ENCODE measurements at regions not wholly inside any gene's neighbourhood (a gene's known extent, or its start where the extent isn't known, plus 50 kb on each side); places are given as distances from the start of the nearest gene placed in this dataset.
"Not testable (repeated sequence)": the region's sequence is repeated elsewhere in the genome, so short reads cannot be mapped to it uniquely, and the experiment has no call there.

DNA sequence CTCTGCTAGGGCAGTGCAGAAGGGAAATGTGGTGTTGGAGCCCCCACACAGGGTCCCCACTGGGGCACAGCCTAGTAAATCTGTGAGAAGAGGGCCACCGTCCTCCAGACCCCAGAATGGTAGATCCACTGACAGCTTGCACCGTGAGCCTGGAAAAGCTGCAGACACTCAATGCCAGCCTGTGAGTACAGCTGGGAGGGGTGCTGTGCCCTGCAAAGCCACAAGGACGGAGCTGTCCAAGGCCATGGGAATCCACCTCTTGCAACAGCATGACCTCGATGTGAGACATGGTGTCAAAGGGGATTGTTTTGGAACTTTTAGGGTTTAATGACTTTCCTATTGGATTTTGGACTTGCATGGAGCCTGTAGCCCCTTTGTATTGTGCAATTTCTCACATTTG is 220.8 kb upstream of the BRINP3 start:
- CTCF ChIA-PET; H3K4me1 Mint-ChIP-seq; H3K4me3 Mint-ChIP-seq; DNase-seq; H3K27ac Mint-ChIP-seq; H3K36me3 Mint-ChIP-seq; ATAC-seq; H3K27me3 Mint-ChIP-seq; H3K9me3 Mint-ChIP-seq (ENCODE audit: low read depth): not testable (repeated sequence)

DNA sequence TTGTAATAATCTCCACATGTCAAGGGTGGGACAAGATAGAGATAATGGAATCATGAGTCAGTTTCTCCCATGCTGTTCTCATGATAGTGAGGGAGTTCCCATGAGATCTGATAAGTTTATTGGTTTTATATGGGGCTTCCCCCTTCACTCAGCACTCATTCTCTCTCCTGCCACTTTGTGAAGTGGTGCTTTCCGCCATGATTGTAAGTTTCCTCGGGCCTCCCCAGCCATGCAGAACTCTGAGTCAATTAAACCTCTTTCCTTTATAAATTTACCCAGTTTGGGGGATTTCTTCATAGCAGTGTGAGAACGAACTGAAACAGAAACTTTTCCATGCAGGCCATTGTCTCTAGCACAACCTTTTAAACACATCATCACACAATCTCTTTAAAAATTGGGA is 221.5 kb upstream of the BRINP3 start:
- no peak for DNase-seq
- no peak for ATAC-seq
- H3K4me3 Mint-ChIP-seq, result no peak overlapping the region
- CTCF ChIA-PET, result no interaction called here
- H3K27me3 Mint-ChIP-seq, result no peaks in the 10 kb centered on the region
- peaks cover under 1% of the 10 kb centered on the region for H3K9me3 Mint-ChIP-seq (ENCODE audit: low read depth)
- H3K4me1 Mint-ChIP-seq, result no peaks in the 10 kb centered on the region
- no peak overlapping the region for H3K27ac Mint-ChIP-seq
- H3K36me3 Mint-ChIP-seq, result no peaks in the 10 kb centered on the region

DNA sequence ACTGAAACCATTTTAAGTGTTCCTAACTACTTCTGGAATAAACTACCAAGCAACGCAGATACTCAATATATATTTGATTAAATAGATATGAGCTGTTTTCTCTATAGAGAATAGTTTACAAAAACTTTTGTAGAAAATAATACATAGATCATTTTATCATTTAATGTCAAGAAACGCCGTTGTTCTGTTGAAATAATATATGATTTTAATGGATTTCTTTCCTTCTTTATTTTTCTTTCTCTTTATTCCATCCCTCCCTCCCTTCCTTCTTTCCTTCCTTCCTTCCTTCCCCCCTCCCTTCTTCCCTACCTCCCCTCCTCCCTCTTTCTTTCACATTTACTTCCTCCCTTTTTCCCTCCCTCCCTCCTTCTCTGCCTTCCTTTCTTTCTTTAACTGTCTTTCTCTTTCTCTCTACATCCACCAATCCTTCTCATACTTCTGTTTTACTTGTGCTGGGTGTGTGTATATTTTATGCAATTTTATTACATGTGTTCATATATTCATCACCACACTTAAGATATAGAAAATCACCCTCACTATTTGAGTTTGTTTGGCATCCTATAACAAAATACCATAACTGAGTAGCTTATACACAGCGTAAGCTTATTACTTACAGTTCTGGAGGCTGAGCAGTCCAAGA is 230.9 kb upstream of the BRINP3 start:
- peaks cover 9% of the 10 kb centered on the region for H3K9me3 Mint-ChIP-seq (ENCODE audit: low read depth)
- no peaks in the 10 kb centered on the region for H3K27me3 Mint-ChIP-seq
- no peak overlapping the region for H3K27ac Mint-ChIP-seq
- H3K4me1 Mint-ChIP-seq, result no peaks in the 10 kb centered on the region
- DNase-seq (no peak), ATAC-seq (no peak)
- CTCF ChIA-PET, result no interaction called here
- H3K4me3 Mint-ChIP-seq, result no peak overlapping the region
- H3K36me3 Mint-ChIP-seq, result no peaks in the 10 kb centered on the region

DNA sequence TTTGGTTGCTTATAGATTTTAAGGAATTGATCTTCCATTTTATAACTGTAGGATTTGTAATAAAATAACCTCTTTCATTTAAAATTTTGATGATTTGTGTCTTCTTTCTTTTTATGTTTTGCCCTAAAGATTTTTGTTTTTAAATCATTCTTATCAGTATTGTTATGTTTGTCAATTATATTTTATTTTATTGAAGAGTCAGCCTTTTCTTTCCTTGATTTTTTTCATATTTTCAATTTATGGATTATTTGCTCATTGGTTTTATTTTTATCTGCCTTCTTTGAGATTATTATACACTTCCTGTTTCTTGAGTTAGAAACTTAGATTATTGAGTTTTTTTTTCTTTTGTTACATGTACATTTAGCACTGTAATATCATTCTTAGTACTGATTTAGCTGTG is 233.4 kb upstream of the BRINP3 start:
- Mint-ChIP-seq H3K4me3 (no peak overlapping the region), H3K27me3 (no peaks in the 10 kb centered on the region), H3K9me3 (ENCODE audit: low read depth) (peaks cover 8% of the 10 kb centered on the region), H3K4me1 (no peaks in the 10 kb centered on the region), H3K27ac (no peak overlapping the region), H3K36me3 (no peaks in the 10 kb centered on the region)
- ATAC-seq (no peak), DNase-seq (no peak)
- CTCF ChIA-PET, result no interaction called here

DNA sequence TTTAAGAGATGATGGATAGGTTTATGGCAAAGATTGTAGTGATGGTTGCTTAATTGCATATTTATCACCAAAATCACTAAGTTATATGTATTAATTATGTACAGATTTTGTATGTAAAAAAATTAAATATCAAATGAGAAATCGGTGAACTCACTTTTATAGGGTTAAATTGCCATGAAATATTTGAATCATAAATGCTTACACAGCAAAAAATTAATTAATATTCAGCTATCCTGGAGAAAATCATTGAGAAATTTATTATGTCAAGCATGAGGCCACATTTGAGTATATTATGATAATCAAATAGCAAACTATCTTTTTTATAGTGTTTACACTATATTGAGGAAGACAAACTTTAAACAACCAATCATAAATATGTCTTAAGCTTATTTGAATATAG is 239.4 kb upstream of the BRINP3 start:
- ATAC-seq (no peak), DNase-seq (no peak)
- no peaks in the 10 kb centered on the region for H3K36me3 Mint-ChIP-seq
- H3K9me3 Mint-ChIP-seq (ENCODE audit: low read depth), result peaks cover 5% of the 10 kb centered on the region
- H3K27me3 Mint-ChIP-seq, result no peaks in the 10 kb centered on the region
- CTCF ChIA-PET, result no interaction called here
- no peaks in the 10 kb centered on the region for H3K4me1 Mint-ChIP-seq
- no peak overlapping the region for H3K4me3 Mint-ChIP-seq
- H3K27ac Mint-ChIP-seq, result no peak overlapping the region

DNA sequence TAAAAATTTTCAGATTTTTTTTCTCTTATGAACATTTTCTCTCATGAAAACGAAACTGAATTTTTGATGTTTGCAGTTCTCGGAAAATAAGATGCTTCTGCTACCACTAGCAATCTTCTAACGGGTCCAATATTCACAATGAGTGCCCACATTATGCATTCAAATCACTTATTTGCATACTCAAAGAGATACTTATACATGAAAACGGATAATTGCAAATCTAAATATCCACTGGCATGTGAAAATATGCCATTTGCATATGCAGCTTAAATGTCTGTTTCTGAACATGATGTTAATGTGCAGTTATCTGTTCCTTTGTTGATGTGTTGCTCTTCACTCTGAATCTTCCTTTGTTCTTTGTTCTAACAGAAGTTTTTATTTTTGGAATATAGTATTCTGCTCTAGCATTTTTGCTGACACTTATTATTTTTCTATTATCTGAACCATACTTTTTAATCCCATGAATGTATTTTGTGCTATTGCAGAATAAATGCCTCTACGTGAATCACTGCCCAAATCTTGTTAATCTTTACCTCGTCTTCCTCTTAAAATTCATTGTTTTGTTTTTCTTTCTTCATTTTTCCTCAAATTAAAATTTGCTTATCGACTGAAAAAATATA is 259.4 kb upstream of the BRINP3 start:
- CTCF ChIA-PET, result no interaction called here
- H3K36me3 Mint-ChIP-seq, result no peaks in the 10 kb centered on the region
- no peak for ATAC-seq

DNA sequence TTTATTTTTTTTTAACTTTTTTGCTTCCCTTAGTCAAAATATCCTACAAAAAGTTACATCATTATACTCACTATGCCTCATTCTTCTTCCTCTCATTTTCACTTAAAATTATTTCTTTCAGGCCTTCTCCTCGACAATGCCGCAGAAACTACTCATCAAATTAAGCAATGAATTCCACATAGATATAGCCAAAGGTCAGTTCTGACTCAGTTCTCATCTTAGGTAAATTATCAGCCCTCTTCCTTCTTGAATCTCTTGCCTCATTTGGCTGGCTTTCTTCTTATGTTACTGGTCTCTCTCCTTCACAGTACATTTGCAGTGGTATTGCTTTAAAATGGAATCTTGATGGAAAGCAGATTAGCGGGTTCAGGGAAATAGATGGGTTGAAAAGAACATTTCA is 260.7 kb upstream of the BRINP3 start:
- Mint-ChIP-seq H3K4me1 (no peaks in the 10 kb centered on the region), H3K27me3 (no peaks in the 10 kb centered on the region), H3K4me3 (no peak overlapping the region), H3K27ac (no peak overlapping the region), H3K36me3 (no peaks in the 10 kb centered on the region), H3K9me3 (ENCODE audit: low read depth) (peaks cover 4% of the 10 kb centered on the region)
- ATAC-seq, result no peak
- no peak for DNase-seq
- CTCF ChIA-PET, result no interaction called here

More for the DNA sequence above, 259.4 kb upstream of the BRINP3 start:
- H3K4me1 Mint-ChIP-seq, result no peaks in the 10 kb centered on the region
- DNase-seq, result no peak
- no peaks in the 10 kb centered on the region for H3K27me3 Mint-ChIP-seq
- no peak overlapping the region for H3K27ac Mint-ChIP-seq
- peaks cover 4% of the 10 kb centered on the region for H3K9me3 Mint-ChIP-seq (ENCODE audit: low read depth)
- H3K4me3 Mint-ChIP-seq, result no peak overlapping the region

DNA sequence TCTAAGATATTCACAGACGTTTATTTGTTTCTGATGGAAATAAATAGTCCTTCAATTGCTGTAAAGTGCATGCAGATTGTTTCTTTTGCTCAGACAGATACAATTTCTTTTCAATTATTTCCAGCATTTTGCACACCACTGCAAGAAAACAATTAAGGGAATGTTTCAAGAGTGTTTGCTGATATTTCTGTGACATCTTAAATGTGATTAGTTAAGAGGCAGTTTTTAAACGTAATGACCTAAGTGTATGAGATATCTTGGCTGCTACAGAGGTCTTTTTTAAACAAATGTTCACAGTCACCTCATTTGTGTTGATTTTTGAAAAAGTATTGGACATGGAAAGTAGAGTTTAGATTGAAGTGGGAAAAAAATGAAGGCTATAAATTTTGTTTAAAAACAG is 262.3 kb upstream of the BRINP3 start:
- Mint-ChIP-seq H3K27ac (no peak overlapping the region), H3K4me1 (no peaks in the 10 kb centered on the region), H3K27me3 (no peaks in the 10 kb centered on the region), H3K4me3 (no peak overlapping the region), H3K9me3 (ENCODE audit: low read depth) (peaks cover 7% of the 10 kb centered on the region), H3K36me3 (no peaks in the 10 kb centered on the region)
- CTCF ChIA-PET, result no interaction called here
- ATAC-seq (no peak), DNase-seq (no peak)

DNA sequence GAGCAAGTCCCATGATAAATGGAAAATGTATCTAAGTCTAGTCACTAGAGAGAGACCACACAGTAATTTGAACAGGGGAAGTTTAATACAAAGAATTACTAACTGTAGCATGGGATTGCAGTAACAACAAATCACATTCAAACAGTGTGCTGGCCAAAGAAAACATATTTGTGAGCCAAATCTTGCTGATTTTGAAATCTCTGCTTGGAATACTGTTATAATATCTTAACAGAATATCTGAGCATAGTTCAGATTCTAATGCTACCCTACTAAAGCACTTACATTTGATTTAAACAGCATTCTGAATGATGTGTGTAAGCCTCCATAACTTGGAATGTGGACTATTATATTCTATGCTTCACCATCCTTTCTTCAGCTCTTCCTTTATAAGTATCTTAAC is 270.0 kb upstream of the BRINP3 start:
- Mint-ChIP-seq H3K36me3 (no peaks in the 10 kb centered on the region), H3K27me3 (no peaks in the 10 kb centered on the region), H3K4me3 (no peak overlapping the region), H3K9me3 (ENCODE audit: low read depth) (peaks cover 7% of the 10 kb centered on the region), H3K27ac (no peak overlapping the region), H3K4me1 (no peaks in the 10 kb centered on the region)
- ATAC-seq, result no peak
- CTCF ChIA-PET, result no interaction called here
- no peak for DNase-seq

DNA sequence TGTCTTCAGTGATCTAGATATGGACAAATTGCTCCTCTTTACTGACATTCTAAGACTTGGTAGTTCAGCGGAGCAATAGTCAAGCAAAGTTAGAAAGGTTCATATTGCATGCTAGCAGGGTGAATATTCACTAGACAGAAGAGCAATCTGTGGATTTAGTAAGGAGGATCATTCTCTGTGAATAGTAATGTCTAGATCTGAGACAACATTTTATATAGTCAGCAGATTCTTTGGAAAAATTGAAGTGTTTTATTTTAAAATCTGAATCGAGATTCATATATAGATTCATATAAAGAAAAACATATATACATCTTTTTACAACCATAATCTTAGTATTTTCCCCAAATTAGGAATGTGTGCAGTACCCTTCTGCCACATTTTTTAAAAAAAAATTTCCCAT is 274.5 kb upstream of the BRINP3 start:
- no peaks in the 10 kb centered on the region for H3K27me3 Mint-ChIP-seq
- H3K4me3 Mint-ChIP-seq, result no peak overlapping the region
- no peak overlapping the region for H3K27ac Mint-ChIP-seq
- peaks cover 2% of the 10 kb centered on the region for H3K9me3 Mint-ChIP-seq (ENCODE audit: low read depth)
- no peaks in the 10 kb centered on the region for H3K4me1 Mint-ChIP-seq
- DNase-seq, result no peak
- CTCF ChIA-PET, result no interaction called here
- H3K36me3 Mint-ChIP-seq, result no peaks in the 10 kb centered on the region
- ATAC-seq, result no peak

DNA sequence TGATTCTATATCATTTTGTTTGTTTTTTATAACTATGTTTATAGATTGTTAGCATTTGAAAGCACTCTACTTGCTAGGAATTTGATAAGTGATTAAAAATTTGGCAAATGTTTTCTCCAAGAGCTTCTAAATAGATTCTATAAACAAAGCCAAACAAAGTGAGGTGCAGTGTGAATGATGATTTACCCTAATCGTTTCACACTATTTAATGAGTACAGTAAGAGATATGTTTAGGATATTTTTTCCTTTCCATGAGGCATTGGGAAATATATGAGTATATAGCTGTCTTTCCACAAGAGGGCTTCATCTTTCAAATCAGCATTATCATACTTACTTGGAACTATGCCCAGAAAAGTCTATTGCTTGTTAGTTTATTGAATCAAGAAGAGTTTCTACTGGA is 277.0 kb upstream of the BRINP3 start:
- no peak for DNase-seq
- Mint-ChIP-seq H3K4me3 (no peak overlapping the region), H3K27me3 (no peaks in the 10 kb centered on the region), H3K4me1 (no peaks in the 10 kb centered on the region), H3K9me3 (ENCODE audit: low read depth) (peaks cover 2% of the 10 kb centered on the region), H3K27ac (no peak overlapping the region), H3K36me3 (no peaks in the 10 kb centered on the region)
- ATAC-seq, result no peak
- CTCF ChIA-PET, result no interaction called here

DNA sequence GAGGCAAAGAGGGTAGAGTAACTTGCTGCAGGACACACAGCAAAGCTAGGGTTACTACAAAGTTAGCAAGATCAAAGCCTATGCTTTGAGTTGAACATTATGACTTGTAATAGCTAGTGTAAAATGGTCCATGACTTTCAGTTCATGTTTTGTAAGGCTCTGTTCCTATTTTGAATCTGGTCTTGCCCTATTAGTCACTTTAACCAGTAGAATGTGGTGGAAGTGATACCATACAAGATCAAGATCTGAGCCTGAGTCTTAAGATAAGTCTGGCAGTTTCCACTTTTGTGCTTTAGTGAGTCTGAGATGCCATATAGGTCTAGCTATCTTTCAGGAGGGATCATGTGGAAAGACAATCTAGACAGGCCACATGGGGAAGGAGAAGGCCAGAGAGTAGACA is 282.1 kb upstream of the BRINP3 start:
- ATAC-seq (no peak), DNase-seq (no peak)
- Mint-ChIP-seq H3K27ac (no peak overlapping the region), H3K4me1 (no peaks in the 10 kb centered on the region), H3K4me3 (no peak overlapping the region), H3K27me3 (no peaks in the 10 kb centered on the region), H3K36me3 (no peaks in the 10 kb centered on the region), H3K9me3 (ENCODE audit: low read depth) (no peaks in the 10 kb centered on the region)
- CTCF ChIA-PET, result no interaction called here

DNA sequence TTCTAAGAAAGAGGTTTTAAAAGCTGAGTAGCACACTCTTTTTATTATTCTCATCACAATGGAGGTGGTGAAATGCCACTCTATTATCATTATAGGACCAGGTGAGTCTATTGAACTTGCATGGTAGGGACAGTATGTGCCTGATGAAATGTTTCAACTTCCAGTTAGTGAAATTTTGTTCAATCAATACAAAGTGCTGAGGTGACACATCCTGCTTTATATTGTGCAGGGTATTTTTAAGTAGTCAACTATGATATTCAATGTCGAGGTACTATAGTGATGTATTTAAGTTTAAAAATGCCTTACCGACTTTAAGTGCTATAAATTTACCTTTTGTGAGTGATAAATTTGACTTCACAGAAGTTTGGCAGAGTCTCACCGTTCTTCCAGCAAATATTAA is 284.7 kb upstream of the BRINP3 start:
- H3K9me3 Mint-ChIP-seq (ENCODE audit: low read depth), result peaks cover 4% of the 10 kb centered on the region
- H3K4me1 Mint-ChIP-seq, result no peaks in the 10 kb centered on the region
- no peaks in the 10 kb centered on the region for H3K27me3 Mint-ChIP-seq

DNA sequence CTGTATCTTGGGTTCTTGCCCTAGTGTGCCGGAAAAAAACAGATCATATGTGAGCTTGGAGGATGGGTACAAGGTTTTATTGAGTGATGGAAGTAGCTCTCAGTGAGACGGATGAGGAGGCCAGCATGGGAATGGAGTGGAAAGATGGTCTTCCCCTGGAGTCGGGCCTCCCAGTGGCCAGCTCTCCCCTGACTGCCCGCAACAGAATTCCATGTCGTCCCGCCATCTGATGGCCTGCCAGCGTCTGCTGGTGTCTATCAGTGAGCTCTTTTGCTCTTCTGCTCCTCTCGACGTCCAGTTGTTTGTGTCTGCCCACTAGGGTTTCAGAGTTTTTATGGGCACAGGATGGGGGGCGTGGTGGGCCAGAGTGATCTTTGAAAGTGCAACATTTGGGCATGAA is 315.2 kb upstream of the BRINP3 start:
- Mint-ChIP-seq H3K27ac (no peak overlapping the region), H3K9me3 (ENCODE audit: low read depth) (peaks cover 4% of the 10 kb centered on the region), H3K4me3 (no peak overlapping the region), H3K36me3 (no peaks in the 10 kb centered on the region), H3K4me1 (no peaks in the 10 kb centered on the region), H3K27me3 (no peaks in the 10 kb centered on the region)
- CTCF ChIA-PET, result no interaction called here
- no peak for DNase-seq
- no peak for ATAC-seq

More for the DNA sequence above, 284.7 kb upstream of the BRINP3 start:
- no peak for DNase-seq
- Mint-ChIP-seq H3K27ac (no peak overlapping the region), H3K36me3 (no peaks in the 10 kb centered on the region), H3K4me3 (no peak overlapping the region)
- CTCF ChIA-PET, result no interaction called here
- ATAC-seq, result no peak

DNA sequence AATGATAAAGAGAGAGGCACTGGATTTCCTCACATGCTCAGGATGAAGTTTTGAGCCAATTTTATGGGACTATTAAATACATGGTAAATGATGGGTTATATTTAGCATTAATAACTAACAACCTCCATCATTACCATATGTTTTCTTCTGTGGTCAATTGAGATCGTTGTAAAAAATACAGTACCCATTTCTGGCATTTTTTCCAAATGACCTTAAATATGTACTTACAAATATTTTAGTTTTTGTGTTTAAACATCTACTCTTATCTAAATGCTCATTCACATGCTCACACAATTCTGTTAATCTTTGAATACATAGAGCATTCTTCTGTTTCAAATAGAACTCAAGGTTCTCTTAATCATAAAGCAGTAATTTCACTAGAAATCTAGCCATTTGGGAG is 330.0 kb upstream of the BRINP3 start:
- Mint-ChIP-seq H3K4me1 (no peaks in the 10 kb centered on the region), H3K9me3 (ENCODE audit: low read depth) (peaks cover 9% of the 10 kb centered on the region), H3K36me3 (no peaks in the 10 kb centered on the region), H3K4me3 (no peak overlapping the region), H3K27ac (no peak overlapping the region), H3K27me3 (no peaks in the 10 kb centered on the region)
- ATAC-seq, result no peak
- DNase-seq, result no peak
- CTCF ChIA-PET, result no interaction called here

Measured in activated CD8-positive, alpha-beta memory T cell treated with anti-CD3 and anti-CD28 coated beads, Interleukin-2, amount 10 ng/mL, durations not matched to agents 7 days and 5 days (primary cell).